ENCODE measurements at regions not wholly inside any gene's neighbourhood (a gene's known extent, or its start where the extent isn't known, plus 50 kb on each side); places are given as distances from the start of the nearest gene placed in this dataset.

- Mint-ChIP-seq H3K36me3 (no peaks in the 10 kb centered on the region), H3K4me3 (no peak overlapping the region), H3K9me3 (ENCODE audit: low read depth) (no peaks in the 10 kb centered on the region), H3K27me3 (no peaks in the 10 kb centered on the region), H3K4me1 (no peaks in the 10 kb centered on the region), H3K27ac (no peak overlapping the region)
- no peak for DNase-seq
- no peak for ATAC-seq
- CTCF ChIA-PET = no interaction called here
Measured at GRCh38 chr2:2875296-2875695, 502.3 kb downstream of the EIPR1 start.

- CTCF ChIA-PET = no interaction called here
- no peak for ATAC-seq
- H3K4me1 Mint-ChIP-seq = no peaks in the 10 kb centered on the region
Measured at GRCh38 chr2:2874805-2875204, 502.8 kb downstream of the EIPR1 start.

GRCh38 chr2:2874341-2874740, 503.3 kb downstream of the EIPR1 start:
- Mint-ChIP-seq H3K9me3 (ENCODE audit: low read depth) (no peaks in the 10 kb centered on the region), H3K27me3 (no peaks in the 10 kb centered on the region), H3K27ac (no peak overlapping the region), H3K4me1 (no peaks in the 10 kb centered on the region), H3K4me3 (no peak overlapping the region), H3K36me3 (no peaks in the 10 kb centered on the region)
- DNase-seq = no peak
- no peak for ATAC-seq
- CTCF ChIA-PET = no interaction called here

More at GRCh38 chr2:2874805-2875204, 502.8 kb downstream of the EIPR1 start:
- Mint-ChIP-seq H3K9me3 (ENCODE audit: low read depth) (no peaks in the 10 kb centered on the region), H3K36me3 (no peaks in the 10 kb centered on the region), H3K27me3 (no peaks in the 10 kb centered on the region), H3K27ac (no peak overlapping the region), H3K4me3 (no peak overlapping the region)
- DNase-seq = no peak

GRCh38 chr2:2873450-2873811, 504.2 kb downstream of the EIPR1 start:
- Mint-ChIP-seq H3K9me3 (ENCODE audit: low read depth) (no peaks in the 10 kb centered on the region), H3K27me3 (no peaks in the 10 kb centered on the region), H3K4me1 (no peaks in the 10 kb centered on the region), H3K4me3 (no peak overlapping the region), H3K27ac (no peak overlapping the region), H3K36me3 (no peaks in the 10 kb centered on the region)
- DNase-seq (no peak), ATAC-seq (no peak)
- CTCF ChIA-PET = no interaction called here

- H3K9me3 Mint-ChIP-seq (ENCODE audit: low read depth) = no peaks in the 10 kb centered on the region
- H3K4me3 Mint-ChIP-seq = no peak overlapping the region
- DNase-seq (no peak), ATAC-seq (no peak)
- CTCF ChIA-PET = no interaction called here
- no peaks in the 10 kb centered on the region for H3K27me3 Mint-ChIP-seq
- no peaks in the 10 kb centered on the region for H3K4me1 Mint-ChIP-seq
- H3K27ac Mint-ChIP-seq = no peak overlapping the region
- no peaks in the 10 kb centered on the region for H3K36me3 Mint-ChIP-seq
Measured at GRCh38 chr2:2872713-2873449, 504.7 kb downstream of the EIPR1 start.

- DNase-seq (no peak), ATAC-seq (no peak)
- no peaks in the 10 kb centered on the region for H3K27me3 Mint-ChIP-seq
- CTCF ChIA-PET = no interaction called here
- no peak overlapping the region for H3K27ac Mint-ChIP-seq
- no peaks in the 10 kb centered on the region for H3K4me1 Mint-ChIP-seq
- no peak overlapping the region for H3K4me3 Mint-ChIP-seq
- no peaks in the 10 kb centered on the region for H3K9me3 Mint-ChIP-seq (ENCODE audit: low read depth)
- no peaks in the 10 kb centered on the region for H3K36me3 Mint-ChIP-seq
Measured at GRCh38 chr2:2872309-2872617, 505.4 kb downstream of the EIPR1 start.

GRCh38 chr2:2871480-2872308, 505.9 kb downstream of the EIPR1 start:
- DNase-seq (no peak), ATAC-seq (no peak)
- Mint-ChIP-seq H3K27me3 (no peaks in the 10 kb centered on the region), H3K9me3 (ENCODE audit: low read depth) (no peaks in the 10 kb centered on the region), H3K4me1 (no peaks in the 10 kb centered on the region), H3K27ac (no peak overlapping the region), H3K36me3 (no peaks in the 10 kb centered on the region), H3K4me3 (no peak overlapping the region)
- CTCF ChIA-PET = no interaction called here

- H3K36me3 Mint-ChIP-seq = no peaks in the 10 kb centered on the region
- no peaks in the 10 kb centered on the region for H3K9me3 Mint-ChIP-seq (ENCODE audit: low read depth)
- DNase-seq (no peak), ATAC-seq (no peak)
- H3K27ac Mint-ChIP-seq = no peak overlapping the region
- H3K27me3 Mint-ChIP-seq = no peaks in the 10 kb centered on the region
- no peak overlapping the region for H3K4me3 Mint-ChIP-seq
- H3K4me1 Mint-ChIP-seq = no peaks in the 10 kb centered on the region
- CTCF ChIA-PET = no interaction called here
Measured at GRCh38 chr2:2870106-2870505, 507.5 kb downstream of the EIPR1 start.

GRCh38 chr2:2869553-2869952, 508.1 kb downstream of the EIPR1 start:
- Mint-ChIP-seq H3K4me1 (no peaks in the 10 kb centered on the region), H3K9me3 (ENCODE audit: low read depth) (no peaks in the 10 kb centered on the region), H3K27ac (no peak overlapping the region), H3K36me3 (no peaks in the 10 kb centered on the region), H3K4me3 (no peak overlapping the region), H3K27me3 (no peaks in the 10 kb centered on the region)
- no peak for ATAC-seq
- DNase-seq = no peak
- CTCF ChIA-PET = no interaction called here

- H3K36me3 Mint-ChIP-seq = no peaks in the 10 kb centered on the region
- no peaks in the 10 kb centered on the region for H3K27me3 Mint-ChIP-seq
- ATAC-seq (no peak), DNase-seq (no peak)
- CTCF ChIA-PET = no interaction called here
- H3K27ac Mint-ChIP-seq = no peak overlapping the region
- H3K9me3 Mint-ChIP-seq (ENCODE audit: low read depth) = no peaks in the 10 kb centered on the region
- no peak overlapping the region for H3K4me3 Mint-ChIP-seq
- H3K4me1 Mint-ChIP-seq = no peaks in the 10 kb centered on the region
Measured at GRCh38 chr2:2868085-2868484, 509.5 kb downstream of the EIPR1 start.

GRCh38 chr2:2867397-2867979, 510.1 kb downstream of the EIPR1 start:
- no peaks in the 10 kb centered on the region for H3K4me1 Mint-ChIP-seq
- ATAC-seq (no peak), DNase-seq (no peak)
- no peak overlapping the region for H3K4me3 Mint-ChIP-seq
- no peak overlapping the region for H3K27ac Mint-ChIP-seq
- no peaks in the 10 kb centered on the region for H3K9me3 Mint-ChIP-seq (ENCODE audit: low read depth)
- CTCF ChIA-PET = no interaction called here
- no peaks in the 10 kb centered on the region for H3K27me3 Mint-ChIP-seq
- no peaks in the 10 kb centered on the region for H3K36me3 Mint-ChIP-seq

GRCh38 chr2:2866459-2866858, 511.2 kb downstream of the EIPR1 start:
- DNase-seq = no peak
- no peaks in the 10 kb centered on the region for H3K4me1 Mint-ChIP-seq
- H3K4me3 Mint-ChIP-seq = no peak overlapping the region
- ATAC-seq = no peak
- H3K27ac Mint-ChIP-seq = no peak overlapping the region
- H3K27me3 Mint-ChIP-seq = no peaks in the 10 kb centered on the region
- no peaks in the 10 kb centered on the region for H3K36me3 Mint-ChIP-seq
- H3K9me3 Mint-ChIP-seq (ENCODE audit: low read depth) = no peaks in the 10 kb centered on the region
- CTCF ChIA-PET = no interaction called here

GRCh38 chr2:2862386-2862785, 515.2 kb downstream of the EIPR1 start:
- Mint-ChIP-seq H3K27me3 (no peaks in the 10 kb centered on the region), H3K9me3 (ENCODE audit: low read depth) (no peaks in the 10 kb centered on the region), H3K27ac (no peak overlapping the region), H3K36me3 (no peaks in the 10 kb centered on the region), H3K4me3 (no peak overlapping the region), H3K4me1 (no peaks in the 10 kb centered on the region)
- DNase-seq (no peak), ATAC-seq (no peak)
- CTCF ChIA-PET = no interaction called here

GRCh38 chr2:2861666-2862240, 515.9 kb downstream of the EIPR1 start:
- Mint-ChIP-seq H3K9me3 (ENCODE audit: low read depth) (no peaks in the 10 kb centered on the region), H3K36me3 (no peaks in the 10 kb centered on the region), H3K4me3 (no peak overlapping the region), H3K27ac (no peak overlapping the region), H3K4me1 (no peaks in the 10 kb centered on the region), H3K27me3 (no peaks in the 10 kb centered on the region)
- ATAC-seq (no peak), DNase-seq (no peak)
- CTCF ChIA-PET = no interaction called here

Data from activated CD8-positive, alpha-beta memory T cell treated with anti-CD3 and anti-CD28 coated beads, Interleukin-2, amount 10 ng/mL, durations not matched to agents 7 days and 5 days (primary cell).